ENCODE measurements at regions not wholly inside any gene's neighbourhood (a gene's known extent, or its start where the extent isn't known, plus 50 kb on each side); places are given as distances from the start of the nearest gene placed in this dataset.
"Not testable (repeated sequence)": the region's sequence is repeated elsewhere in the genome, so short reads cannot be mapped to it uniquely, and the experiment has no call there.

GRCh38 chr6:169106176-169106575, 147.5 kb downstream of the THBS2 start:
- intact Hi-C loops (cut with DNase I) = no loop called here
- Histone ChIP-seq H3K27me3 (no peaks in the 10 kb centered on the region), H3K9ac (ENCODE audit: low read depth in 2 of 2, low read length in 2 of 2) (no peak overlapping the region)

DNA sequence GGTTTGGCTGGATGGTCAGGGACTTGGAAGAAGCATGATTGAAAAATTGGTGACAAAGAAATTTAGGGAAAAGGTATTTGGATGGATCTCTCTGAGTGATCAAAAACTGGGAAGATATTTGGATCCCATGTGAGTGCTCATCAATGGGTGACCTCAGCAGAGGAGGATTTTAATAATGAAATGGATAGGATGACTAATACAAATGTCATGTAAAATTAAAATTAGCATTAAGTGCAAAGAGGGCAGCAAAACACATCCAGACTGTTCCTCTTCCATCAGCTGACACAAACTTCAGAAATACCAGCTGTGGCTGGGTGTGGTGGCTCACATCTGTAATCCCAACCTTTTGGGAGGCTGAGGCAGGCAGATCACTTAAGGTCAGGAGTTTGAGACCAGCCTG, 151.7 kb downstream of the THBS2 start:
- Histone ChIP-seq H3K27ac (no peak overlapping the region), H3K9ac (ENCODE audit: low read depth in 2 of 2, low read length in 2 of 2) (no peak overlapping the region), H3K27me3 (no peaks in the 10 kb centered on the region), H3K36me3 (no peaks in the 10 kb centered on the region), H3K4me3 (no peak overlapping the region), H3K4me1 (no peaks in the 10 kb centered on the region), H3K9me3 (no peaks in the 10 kb centered on the region)
- intact Hi-C loops (cut with DNase I) = no loop called here
- no peak for DNase-seq
- TF ChIP-seq, protein P1, sequence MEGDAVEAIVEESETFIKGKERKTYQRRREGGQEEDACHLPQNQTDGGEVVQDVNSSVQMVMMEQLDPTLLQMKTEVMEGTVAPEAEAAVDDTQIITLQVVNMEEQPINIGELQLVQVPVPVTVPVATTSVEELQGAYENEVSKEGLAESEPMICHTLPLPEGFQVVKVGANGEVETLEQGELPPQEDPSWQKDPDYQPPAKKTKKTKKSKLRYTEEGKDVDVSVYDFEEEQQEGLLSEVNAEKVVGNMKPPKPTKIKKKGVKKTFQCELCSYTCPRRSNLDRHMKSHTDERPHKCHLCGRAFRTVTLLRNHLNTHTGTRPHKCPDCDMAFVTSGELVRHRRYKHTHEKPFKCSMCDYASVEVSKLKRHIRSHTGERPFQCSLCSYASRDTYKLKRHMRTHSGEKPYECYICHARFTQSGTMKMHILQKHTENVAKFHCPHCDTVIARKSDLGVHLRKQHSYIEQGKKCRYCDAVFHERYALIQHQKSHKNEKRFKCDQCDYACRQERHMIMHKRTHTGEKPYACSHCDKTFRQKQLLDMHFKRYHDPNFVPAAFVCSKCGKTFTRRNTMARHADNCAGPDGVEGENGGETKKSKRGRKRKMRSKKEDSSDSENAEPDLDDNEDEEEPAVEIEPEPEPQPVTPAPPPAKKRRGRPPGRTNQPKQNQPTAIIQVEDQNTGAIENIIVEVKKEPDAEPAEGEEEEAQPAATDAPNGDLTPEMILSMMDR (IDR thresholded peaks at IDR 0.05) = no peak

More at GRCh38 chr6:169106176-169106575, 147.5 kb downstream of the THBS2 start:
- Histone ChIP-seq H3K27ac (no peak overlapping the region), H3K4me1 (no peaks in the 10 kb centered on the region), H3K4me3 (no peak overlapping the region), H3K9me3 (no peaks in the 10 kb centered on the region), H3K36me3 (no peaks in the 10 kb centered on the region)
- DNase-seq = no peak
- TF ChIP-seq, protein P1 (IDR thresholded peaks at IDR 0.05) = no peak

GRCh38 chr6:169101036-169101805, 152.4 kb downstream of the THBS2 start:
- Histone ChIP-seq H3K9ac (ENCODE audit: low read depth in 2 of 2, low read length in 2 of 2) (no peak overlapping the region), H3K4me3 (no peak overlapping the region), H3K36me3 (no peaks in the 10 kb centered on the region), H3K9me3 (no peaks in the 10 kb centered on the region), H3K27ac (no peak overlapping the region), H3K27me3 (no peaks in the 10 kb centered on the region), H3K4me1 (no peaks in the 10 kb centered on the region)
- TF ChIP-seq, protein P1 (IDR thresholded peaks at IDR 0.05) = no peak
- no peak for DNase-seq
- intact Hi-C loops (cut with DNase I) = no loop called here

DNA sequence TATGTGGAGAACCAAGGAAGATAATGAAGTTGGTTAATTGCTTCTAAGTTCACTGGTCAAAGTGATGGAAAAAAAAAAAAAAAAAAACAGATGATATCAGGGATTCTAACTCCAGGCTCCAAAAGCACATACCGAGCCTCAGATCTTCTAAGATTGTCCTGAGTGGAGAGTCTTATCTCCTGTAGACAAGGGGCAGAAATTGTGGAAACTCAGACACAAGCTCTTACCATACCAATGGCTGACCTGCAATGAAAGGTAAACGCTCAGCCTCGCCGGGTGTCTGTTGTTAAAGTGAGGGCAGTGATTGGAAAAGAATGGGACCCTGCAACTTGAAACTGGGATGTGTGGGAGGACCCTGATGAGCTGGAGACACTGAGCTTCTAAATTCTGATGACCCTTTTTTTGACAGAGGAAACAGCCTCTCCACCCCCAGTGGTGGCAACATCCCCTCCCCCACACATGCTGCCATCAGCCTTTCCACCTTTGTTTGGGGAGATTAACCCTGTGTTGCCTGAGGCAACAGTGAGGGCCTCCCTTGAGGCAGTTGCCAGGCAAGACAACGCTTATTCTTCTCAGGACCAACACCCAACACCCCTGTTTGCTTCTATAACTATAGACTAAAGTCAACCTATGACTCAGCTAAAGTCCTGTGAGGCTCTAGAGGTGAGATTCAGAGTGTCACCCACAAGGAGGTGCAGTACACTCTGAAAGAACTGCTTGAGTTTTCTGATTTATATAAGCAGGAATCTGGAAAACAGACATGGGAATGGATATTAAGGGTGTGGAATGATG, 154.0 kb downstream of the THBS2 start:
- intact Hi-C loops (cut with DNase I) = no loop called here
- Histone ChIP-seq H3K4me3 (no peak overlapping the region), H3K9me3 (no peaks in the 10 kb centered on the region), H3K36me3 (no peaks in the 10 kb centered on the region), H3K9ac (ENCODE audit: low read depth in 2 of 2, low read length in 2 of 2) (no peak overlapping the region), H3K4me1 (no peaks in the 10 kb centered on the region), H3K27ac (no peak overlapping the region), H3K27me3 (no peaks in the 10 kb centered on the region)
- TF ChIP-seq, protein P1 (IDR thresholded peaks at IDR 0.05) = no peak
- DNase-seq = no peak

DNA sequence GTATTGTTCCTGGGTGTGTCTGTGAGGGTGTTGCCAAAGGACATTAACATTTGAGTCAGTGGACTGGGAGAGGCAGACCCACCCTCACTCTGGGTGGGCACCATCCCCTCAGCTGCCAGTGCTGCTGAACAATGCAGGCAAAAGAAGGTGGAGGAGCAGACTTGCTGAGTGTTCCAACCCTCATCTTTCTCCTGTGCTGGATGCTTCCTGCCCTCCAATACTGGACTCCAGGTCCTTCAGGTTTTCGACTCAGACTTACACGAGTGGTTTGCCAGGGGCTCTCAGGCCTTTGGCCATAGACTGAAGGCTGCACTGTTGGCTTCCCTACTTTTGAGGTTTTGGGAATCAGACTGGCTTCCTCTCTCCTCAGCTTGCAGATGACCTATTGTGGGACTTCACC, 155.0 kb downstream of the THBS2 start:
- H3K27ac ChIP-seq; H3K9me3 ChIP-seq; intact Hi-C loops (cut with DNase I); H3K36me3 ChIP-seq; H3K9ac ChIP-seq (ENCODE audit: low read depth in 2 of 2, low read length in 2 of 2); H3K4me3 ChIP-seq; H3K4me1 ChIP-seq; H3K27me3 ChIP-seq; DNase-seq: not testable (repeated sequence)

GRCh38 chr6:169098116-169098515, 155.5 kb downstream of the THBS2 start:
- no peak overlapping the region for H3K9ac ChIP-seq (ENCODE audit: low read depth in 2 of 2, low read length in 2 of 2)
- H3K9me3 ChIP-seq = no peaks in the 10 kb centered on the region
- DNase-seq = no peak
- intact Hi-C loops (cut with DNase I) = no loop called here
- H3K4me1 ChIP-seq = no peaks in the 10 kb centered on the region
- TF ChIP-seq, protein P1 (IDR thresholded peaks at IDR 0.05) = no peak
- no peak overlapping the region for H3K4me3 ChIP-seq
- no peaks in the 10 kb centered on the region for H3K27me3 ChIP-seq
- H3K27ac ChIP-seq = no peak overlapping the region
- H3K36me3 ChIP-seq = no peaks in the 10 kb centered on the region
